DMS 273 (cell line): ENCODE measurements at regions not wholly inside any gene's neighbourhood (a gene's known extent, or its start where the extent isn't known, plus 50 kb on each side); places are given as distances from the start of the nearest gene placed in this dataset.

Experiments used
- DNase-seq: peaks from one replicate; lab custom pipeline; 2025; ENCODE audit not compliant: unreplicated experiment; lab: John Stamatoyannopoulos, UW

- no peak for DNase-seq
Measured at GRCh38 chr2:155695505-155695904, 637.0 kb downstream of the NR4A2 start.

- no peak for DNase-seq
Measured at GRCh38 chr2:155692856-155693255, 639.7 kb downstream of the NR4A2 start.

- no peak for DNase-seq
Measured at GRCh38 chr2:155692106-155692505, 640.4 kb downstream of the NR4A2 start.

GRCh38 chr2:155690785-155691184, 641.7 kb downstream of the NR4A2 start:
- no peak for DNase-seq

- no peak for DNase-seq
Measured at GRCh38 chr2:155689791-155690190, 642.7 kb downstream of the NR4A2 start.

GRCh38 chr2:155687181-155687580, 645.3 kb downstream of the NR4A2 start:
- DNase-seq, result no peak

GRCh38 chr2:155679647-155680046, 652.9 kb downstream of the NR4A2 start:
- DNase-seq, result no peak

- no peak for DNase-seq
Measured at GRCh38 chr2:155675920-155676319, 656.6 kb downstream of the NR4A2 start.

- no peak for DNase-seq
Measured at GRCh38 chr2:155665704-155666103, 666.8 kb downstream of the NR4A2 start.

GRCh38 chr2:155663265-155663664, 669.3 kb downstream of the NR4A2 start:
- no peak for DNase-seq

- DNase-seq, result no peak
Measured at GRCh38 chr2:155662224-155662623, 670.3 kb downstream of the NR4A2 start.

- DNase-seq, result no peak
Measured at GRCh38 chr2:155653176-155653575, 679.3 kb downstream of the NR4A2 start.

- no peak for DNase-seq
Measured at GRCh38 chr2:155651851-155652250, 680.7 kb downstream of the NR4A2 start.

GRCh38 chr2:155645791-155646190, 686.7 kb downstream of the NR4A2 start:
- no peak for DNase-seq

GRCh38 chr2:155643056-155643775, 689.3 kb downstream of the NR4A2 start:
- peak; percentile 25 for DNase-seq

- DNase-seq, result no peak
Measured at GRCh38 chr2:155633887-155634570, 698.5 kb downstream of the NR4A2 start.

- no peak for DNase-seq
Measured at GRCh38 chr2:155633060-155633839, 699.3 kb downstream of the NR4A2 start.

GRCh38 chr2:155630760-155631159, 701.8 kb downstream of the NR4A2 start:
- DNase-seq, result no peak

GRCh38 chr2:155622443-155622842, 710.1 kb downstream of the NR4A2 start:
- no peak for DNase-seq

GRCh38 chr2:155600914-155601760, 731.4 kb downstream of the NR4A2 start:
- DNase-seq, result no peak

- no peak for DNase-seq
Measured at GRCh38 chr2:155600296-155600695, 732.2 kb downstream of the NR4A2 start.
